Mucosa of stomach (tissue), 1 donor: ENCODE measurements at regions not wholly inside any gene's neighbourhood (a gene's known extent, or its start where the extent isn't known, plus 50 kb on each side); places are given as distances from the start of the nearest gene placed in this dataset.

Source experiments
- H3K27me3 ChIP-seq: one replicate; pipeline ENCODE4 v1.7.0; 2013; ENCODE audit warnings: mild to moderate bottlenecking, low read length; ENCODE audit not compliant: control insufficient read depth, insufficient read depth
- H3K36me3 ChIP-seq: one replicate; pipeline ENCODE4 v1.7.0; 2013; ENCODE audit warnings: low read length; ENCODE audit not compliant: control insufficient read depth, insufficient read depth
- H3K4me1 ChIP-seq: one replicate; pipeline ENCODE4 v1.7.0; 2013; ENCODE audit warnings: mild to moderate bottlenecking, low read length; ENCODE audit not compliant: control insufficient read depth, insufficient read depth
- H3K4me3 ChIP-seq: one replicate; pipeline ENCODE4 v1.7.0; 2013; ENCODE audit warnings: low read length
- H3K9ac ChIP-seq: one replicate; pipeline ENCODE4 v1.7.0; 2013; ENCODE audit warnings: mild to moderate bottlenecking, low read length, moderate library complexity
- H3K9me3 ChIP-seq: one replicate; pipeline ENCODE4 v1.7.0; 2013; ENCODE audit warnings: mild to moderate bottlenecking, low read length, moderate library complexity; ENCODE audit not compliant: control insufficient read depth
- donor health status: Pancreatic carcinoma.

GRCh38 chr2:222780051-222780450, 80.8 kb upstream of the ACSL3 start:
- Histone ChIP-seq H3K9ac (no peak overlapping the region), H3K36me3 (no peaks in the 10 kb centered on the region), H3K9me3 (no peaks in the 10 kb centered on the region), H3K4me3 (no peak overlapping the region), H3K27me3 (no peaks in the 10 kb centered on the region), H3K4me1 (peaks cover 9% of the 10 kb centered on the region)

- Histone ChIP-seq H3K4me3 (no peak overlapping the region), H3K9me3 (no peaks in the 10 kb centered on the region), H3K27me3 (no peaks in the 10 kb centered on the region), H3K9ac (no peak overlapping the region), H3K36me3 (no peaks in the 10 kb centered on the region), H3K4me1 (peaks cover 3% of the 10 kb centered on the region)
Measured at GRCh38 chr2:222782201-222782730, 78.6 kb upstream of the ACSL3 start.

GRCh38 chr2:222783592-222783991, 77.2 kb upstream of the ACSL3 start:
- Histone ChIP-seq H3K9ac (no peak overlapping the region), H3K36me3 (no peaks in the 10 kb centered on the region), H3K4me1 (no peaks in the 10 kb centered on the region)

GRCh38 chr2:222790932-222791331, 69.9 kb upstream of the ACSL3 start:
- Histone ChIP-seq H3K4me1 (peaks cover 39% of the 10 kb centered on the region), H3K9ac (no peak overlapping the region), H3K27me3 (no peaks in the 10 kb centered on the region), H3K36me3 (no peaks in the 10 kb centered on the region), H3K9me3 (no peaks in the 10 kb centered on the region), H3K4me3 (no peak overlapping the region)

More at GRCh38 chr2:222783592-222783991, 77.2 kb upstream of the ACSL3 start:
- no peaks in the 10 kb centered on the region for H3K27me3 ChIP-seq
- no peaks in the 10 kb centered on the region for H3K9me3 ChIP-seq
- H3K4me3 ChIP-seq, result no peak overlapping the region

GRCh38 chr2:222792001-222792611, 68.7 kb upstream of the ACSL3 start:
- no peaks in the 10 kb centered on the region for H3K9me3 ChIP-seq
- no peaks in the 10 kb centered on the region for H3K27me3 ChIP-seq
- H3K9ac ChIP-seq, result no peak overlapping the region
- H3K36me3 ChIP-seq, result no peaks in the 10 kb centered on the region
- no peak overlapping the region for H3K4me3 ChIP-seq
- H3K4me1 ChIP-seq, result peaks cover 51% of the 10 kb centered on the region

GRCh38 chr2:222794585-222795449, 66.0 kb upstream of the ACSL3 start:
- H3K9me3 ChIP-seq, result no peaks in the 10 kb centered on the region
- no peak overlapping the region for H3K4me3 ChIP-seq
- H3K27me3 ChIP-seq, result no peaks in the 10 kb centered on the region
- H3K4me1 ChIP-seq, result peaks cover 52% of the 10 kb centered on the region
- H3K36me3 ChIP-seq, result no peaks in the 10 kb centered on the region
- H3K9ac ChIP-seq, result no peak overlapping the region

- H3K9ac ChIP-seq, result no peak overlapping the region
- H3K27me3 ChIP-seq, result no peaks in the 10 kb centered on the region
- H3K4me1 ChIP-seq, result peaks cover 46% of the 10 kb centered on the region
- H3K9me3 ChIP-seq, result no peaks in the 10 kb centered on the region
- H3K36me3 ChIP-seq, result no peaks in the 10 kb centered on the region
- H3K4me3 ChIP-seq, result no peak overlapping the region
Measured at GRCh38 chr2:222795450-222796357, 65.1 kb upstream of the ACSL3 start.

GRCh38 chr2:222796413-222797103, 64.3 kb upstream of the ACSL3 start:
- Histone ChIP-seq H3K9ac (no peak overlapping the region), H3K4me3 (no peak overlapping the region), H3K4me1 (peaks cover 46% of the 10 kb centered on the region), H3K9me3 (no peaks in the 10 kb centered on the region), H3K36me3 (no peaks in the 10 kb centered on the region), H3K27me3 (no peaks in the 10 kb centered on the region)

- no peaks in the 10 kb centered on the region for H3K27me3 ChIP-seq
- no peaks in the 10 kb centered on the region for H3K36me3 ChIP-seq
- no peak overlapping the region for H3K4me3 ChIP-seq
- no peaks in the 10 kb centered on the region for H3K9me3 ChIP-seq
- H3K4me1 ChIP-seq, result peaks cover 44% of the 10 kb centered on the region
- no peak overlapping the region for H3K9ac ChIP-seq
Measured at GRCh38 chr2:222797261-222797660, 63.6 kb upstream of the ACSL3 start.

GRCh38 chr2:222797871-222798270, 63.0 kb upstream of the ACSL3 start:
- Histone ChIP-seq H3K9me3 (no peaks in the 10 kb centered on the region), H3K9ac (no peak overlapping the region), H3K27me3 (no peaks in the 10 kb centered on the region), H3K36me3 (no peaks in the 10 kb centered on the region), H3K4me3 (no peak overlapping the region), H3K4me1 (peaks cover 41% of the 10 kb centered on the region)

GRCh38 chr2:222798528-222798927, 62.3 kb upstream of the ACSL3 start:
- Histone ChIP-seq H3K36me3 (no peaks in the 10 kb centered on the region), H3K9ac (no peak overlapping the region), H3K4me1 (peaks cover 41% of the 10 kb centered on the region), H3K9me3 (no peaks in the 10 kb centered on the region), H3K4me3 (no peak overlapping the region), H3K27me3 (no peaks in the 10 kb centered on the region)
